ENCODE measurements at regions not wholly inside any gene's neighbourhood (a gene's known extent, or its start where the extent isn't known, plus 50 kb on each side); places are given as distances from the start of the nearest gene placed in this dataset.

GRCh38 chr1:189682591-189682990, 795.1 kb downstream of the BRINP3 start:
- TF ChIP-seq CTCF (IDR thresholded peaks at IDR 0.05) (no peak), ZFX (IDR thresholded peaks at IDR 0.05; ENCODE audit: borderline replicate concordance) (no peak)

Data from 22Rv1 (cell line).